ENCODE measurements at regions not wholly inside any gene's neighbourhood (a gene's known extent, or its start where the extent isn't known, plus 50 kb on each side); places are given as distances from the start of the nearest gene placed in this dataset.

DNA sequence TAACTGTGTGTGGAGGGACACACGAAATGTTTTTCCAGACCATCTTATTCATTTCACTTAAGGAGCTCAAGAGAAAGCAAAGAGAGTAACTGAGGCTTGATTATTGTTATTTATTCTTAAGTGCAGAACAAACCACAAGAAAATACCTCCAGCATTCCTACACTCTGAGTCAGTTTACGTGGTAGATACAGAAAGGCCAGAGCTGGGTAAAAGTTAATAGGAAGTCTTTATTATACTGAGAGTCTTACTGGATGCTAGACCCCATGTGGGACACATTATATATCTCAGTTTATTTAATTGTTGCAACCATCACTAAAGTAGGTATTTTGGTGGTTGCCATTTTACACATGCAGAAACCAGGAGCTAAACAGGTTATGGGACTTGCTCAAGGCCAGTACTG is 261.4 kb upstream of the POU2AF2 start:
- no peak for TF ChIP-seq SP1 (IDR thresholded peaks at IDR 0.05)
- TF ChIP-seq FOXM1 (IDR thresholded peaks at IDR 0.05; ENCODE audit: borderline replicate concordance): no peak
- CTCF ChIA-PET: no interaction called here
- no peak for DNase-seq (ENCODE audit: extremely low spot score)
- POLR2A ChIA-PET: no interaction called here

GRCh38 chr11:110982214-110982613 is 263.3 kb upstream of the POU2AF2 start:
- POLR2A ChIA-PET: no interaction called here
- CTCF ChIA-PET: interaction anchor here (0.5 kb wide), 1 partner anchor 95 kb away, joined by 4 read pairs; no protein-coding TSS in a partner anchor
- no peak for DNase-seq (ENCODE audit: extremely low spot score)
- no peak for TF ChIP-seq SP1 (IDR thresholded peaks at IDR 0.05)
- no peak for TF ChIP-seq ELF4 (IDR thresholded peaks at IDR 0.05)
- TF ChIP-seq ARNT (IDR thresholded peaks at IDR 0.05): no peak
- no peak for TF ChIP-seq FOXK2 (IDR thresholded peaks at IDR 0.05)
- no peak for TF ChIP-seq FOXM1 (IDR thresholded peaks at IDR 0.05; ENCODE audit: borderline replicate concordance)
- TF ChIP-seq HDGF (IDR thresholded peaks at IDR 0.05; ENCODE audit: borderline replicate concordance): no peak
- no peak for TF ChIP-seq PKNOX1 (IDR thresholded peaks at IDR 0.05)
- no peak for TF ChIP-seq NFRKB (IDR thresholded peaks at IDR 0.05)
- TF ChIP-seq FOXA1 (IDR thresholded peaks at IDR 0.05): no peak
- no peak for TF ChIP-seq TARDBP (IDR thresholded peaks at IDR 0.05)
- TF ChIP-seq LEF1 (IDR thresholded peaks at IDR 0.05; ENCODE audit: borderline replicate concordance): no peak
- TF ChIP-seq BHLHE40 (IDR thresholded peaks at IDR 0.05; ENCODE audit: borderline replicate concordance): no peak
- TF ChIP-seq SUZ12 (IDR thresholded peaks at IDR 0.05): no peak
- no peak for TF ChIP-seq L3MBTL2 (conservative IDR thresholded peaks at IDR 0.05)
- TF ChIP-seq CTBP1 (IDR thresholded peaks at IDR 0.05; ENCODE audit: borderline replicate concordance): no peak
- TF ChIP-seq ZNF384 (IDR thresholded peaks at IDR 0.05): no peak

DNA sequence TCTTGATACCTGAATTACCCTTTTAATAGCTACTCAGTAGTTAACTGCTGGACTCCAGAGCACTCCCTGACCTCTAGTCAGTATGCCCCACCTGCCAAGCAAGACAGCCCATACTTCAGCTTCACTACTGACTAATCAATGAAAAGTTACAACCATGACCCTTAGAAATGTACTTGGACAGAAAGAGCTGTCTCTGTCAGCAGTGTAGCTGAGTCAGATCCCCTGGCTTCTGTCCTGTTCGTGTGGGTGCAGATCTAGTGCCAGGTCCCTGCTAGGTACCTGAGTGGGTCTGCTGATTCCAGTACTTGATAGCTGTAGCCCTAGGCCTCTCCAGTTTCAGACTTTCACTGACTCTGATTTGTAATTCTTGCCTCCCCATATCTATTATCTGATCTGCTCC is 265.8 kb upstream of the POU2AF2 start:
- ChIA-PET CTCF (interaction anchor here (0.6 kb wide), 1 partner anchor 249 kb away, joined by 4 read pairs; no protein-coding TSS in a partner anchor), POLR2A (no interaction called here)
- TF ChIP-seq SUZ12 (IDR thresholded peaks at IDR 0.05): no peak
- TF ChIP-seq ELF4 (IDR thresholded peaks at IDR 0.05): no peak
- TF ChIP-seq FOXK2 (IDR thresholded peaks at IDR 0.05): no peak
- no peak for TF ChIP-seq NFRKB (IDR thresholded peaks at IDR 0.05)

GRCh38 chr11:110977661-110978060 is 265.4 kb upstream of the ARHGAP20 start:
- TF ChIP-seq PKNOX1 (IDR thresholded peaks at IDR 0.05) (no peak), HDGF (IDR thresholded peaks at IDR 0.05; ENCODE audit: borderline replicate concordance) (no peak), LEF1 (IDR thresholded peaks at IDR 0.05; ENCODE audit: borderline replicate concordance) (no peak), ELF4 (IDR thresholded peaks at IDR 0.05) (no peak), SP1 (IDR thresholded peaks at IDR 0.05) (no peak), L3MBTL2 (conservative IDR thresholded peaks at IDR 0.05) (no peak), ZNF384 (IDR thresholded peaks at IDR 0.05) (no peak), FOXA1 (IDR thresholded peaks at IDR 0.05) (no peak), CTBP1 (IDR thresholded peaks at IDR 0.05; ENCODE audit: borderline replicate concordance) (no peak), TARDBP (IDR thresholded peaks at IDR 0.05) (no peak), SUZ12 (IDR thresholded peaks at IDR 0.05) (no peak), ARNT (IDR thresholded peaks at IDR 0.05) (no peak)
- CTCF ChIA-PET: no interaction called here
- no peak for DNase-seq (ENCODE audit: extremely low spot score)
- POLR2A ChIA-PET: no interaction called here

More for the DNA sequence above, 265.8 kb upstream of the POU2AF2 start:
- no peak for DNase-seq (ENCODE audit: extremely low spot score)

DNA sequence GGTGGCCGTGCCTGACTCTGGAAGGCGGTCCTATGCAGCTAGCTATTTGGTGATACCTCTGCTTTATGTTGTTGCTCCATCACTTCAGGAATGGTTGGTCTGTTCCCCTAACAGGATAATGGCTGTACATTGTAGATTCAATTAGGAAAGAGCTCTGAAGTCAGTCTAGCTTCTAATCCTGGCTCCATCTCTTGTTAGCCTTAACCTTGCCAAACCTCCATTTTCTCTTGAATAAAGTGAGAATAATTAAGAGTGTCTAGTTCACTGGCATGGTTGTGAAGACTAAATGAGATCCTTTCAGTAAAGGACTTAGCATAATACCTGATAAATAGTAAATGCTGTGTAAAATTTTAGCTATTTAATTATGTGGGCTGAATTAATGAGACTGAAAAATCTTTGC is 262.5 kb upstream of the ARHGAP20 start:
- no peak for DNase-seq (ENCODE audit: extremely low spot score)
- ChIA-PET POLR2A (no interaction called here), CTCF (no interaction called here)
- TF ChIP-seq FOXM1 (IDR thresholded peaks at IDR 0.05; ENCODE audit: borderline replicate concordance): no peak
- TF ChIP-seq SUZ12 (IDR thresholded peaks at IDR 0.05): no peak
- no peak for TF ChIP-seq FOXK2 (IDR thresholded peaks at IDR 0.05)
- TF ChIP-seq FOXA1 (IDR thresholded peaks at IDR 0.05): no peak

GRCh38 chr11:110973401-110973980 is 261.3 kb upstream of the ARHGAP20 start:
- ChIA-PET CTCF (no interaction called here), POLR2A (no interaction called here)
- no peak for DNase-seq (ENCODE audit: extremely low spot score)
- no peak for TF ChIP-seq BHLHE40 (IDR thresholded peaks at IDR 0.05; ENCODE audit: borderline replicate concordance)
- no peak for TF ChIP-seq FOXK2 (IDR thresholded peaks at IDR 0.05)
- no peak for TF ChIP-seq ELF4 (IDR thresholded peaks at IDR 0.05)
- TF ChIP-seq FOXA1 (IDR thresholded peaks at IDR 0.05): no peak
- TF ChIP-seq L3MBTL2 (conservative IDR thresholded peaks at IDR 0.05): no peak

GRCh38 chr11:110972640-110973039 is 260.4 kb upstream of the ARHGAP20 start:
- DNase-seq (ENCODE audit: extremely low spot score): no peak
- TF ChIP-seq HDGF (IDR thresholded peaks at IDR 0.05; ENCODE audit: borderline replicate concordance) (no peak), BHLHE40 (IDR thresholded peaks at IDR 0.05; ENCODE audit: borderline replicate concordance) (no peak), TARDBP (IDR thresholded peaks at IDR 0.05) (no peak), PKNOX1 (IDR thresholded peaks at IDR 0.05) (no peak), NFRKB (IDR thresholded peaks at IDR 0.05) (no peak), ARNT (IDR thresholded peaks at IDR 0.05) (no peak)
- ChIA-PET POLR2A (no interaction called here), CTCF (interaction anchor here (0.7 kb wide), 1 partner anchor 97 kb away, joined by 3 read pairs; no protein-coding TSS in a partner anchor)
